LNCaP clone FGC (cell line): ENCODE measurements at regions not wholly inside any gene's neighbourhood (a gene's known extent, or its start where the extent isn't known, plus 50 kb on each side); places are given as distances from the start of the nearest gene placed in this dataset.
A peak's percentile ranks its signal among the peaks of the same experiment; 100 is the strongest.

ENCODE experiments used
- DNase-seq: peaks from one replicate; pipeline ENCODE4 v3.0.0-alpha.2; 2011; ENCODE audit warnings: low read depth
- H3K4me3 ChIP-seq: 2 replicates; pipeline ENCODE4 v1.5.1; 2011; ENCODE audit warnings: mild to moderate bottlenecking, low read depth, low read length, control low read depth
- CTCF ChIP-seq: IDR thresholded peaks from 2 replicates; pipeline ENCODE4 v1.5.1; 2012; ENCODE audit warnings: mild to moderate bottlenecking; ENCODE audit not compliant: control insufficient read depth, insufficient read depth; ENCODE audit errors: extremely low read depth

- TF ChIP-seq CTCF, result no peak
- DNase-seq, result no peak
These were observed 307.1 kb upstream of the ZNF507 start for GRCh38 chr19:32038021-32038920.

GRCh38 chr19:32038961-32039360 lies 306.4 kb upstream of the ZNF507 start:
- H3K4me3 ChIP-seq, result no peak overlapping the region
- no peak for TF ChIP-seq CTCF

More at GRCh38 chr19:32038021-32038920, 307.1 kb upstream of the ZNF507 start:
- no peak overlapping the region for H3K4me3 ChIP-seq

GRCh38 chr19:32039440-32039839 lies 306.0 kb upstream of the ZNF507 start:
- H3K4me3 ChIP-seq, result no peak overlapping the region
- no peak for TF ChIP-seq CTCF
- DNase-seq, result no peak

More at GRCh38 chr19:32038961-32039360, 306.4 kb upstream of the ZNF507 start:
- no peak for DNase-seq

GRCh38 chr19:32040236-32040635 lies 305.2 kb upstream of the ZNF507 start:
- DNase-seq, result no peak
- TF ChIP-seq CTCF, result no peak
- H3K4me3 ChIP-seq, result no peak overlapping the region

- peak; percentile 28 for DNase-seq
- TF ChIP-seq CTCF, result peak; percentile 94
- H3K4me3 ChIP-seq, result no peak overlapping the region
These were observed 303.6 kb upstream of the ZNF507 start for GRCh38 chr19:32041681-32042292.

- no peak for DNase-seq
- TF ChIP-seq CTCF, result no peak
- H3K4me3 ChIP-seq, result no peak overlapping the region
These were observed 297.6 kb upstream of the ZNF507 start for GRCh38 chr19:32047788-32048187.

GRCh38 chr19:32053376-32053775 lies 292.0 kb upstream of the ZNF507 start:
- H3K4me3 ChIP-seq, result no peak overlapping the region
- DNase-seq, result no peak
- TF ChIP-seq CTCF, result no peak
